C1 segment of cervical spinal cord (tissue), 14 donors: ENCODE measurements at regions not wholly inside any gene's neighbourhood (a gene's known extent, or its start where the extent isn't known, plus 50 kb on each side); places are given as distances from the start of the nearest gene placed in this dataset.
"Not testable (repeated sequence)": the region's sequence is repeated elsewhere in the genome, so short reads cannot be mapped to it uniquely, and the experiment has no call there.

Experiments
- DNase-seq, 14 donors: peaks; one replicate each; lab custom pipeline; 2025; lab: John Stamatoyannopoulos, UW

GRCh38 chr20:5660756-5661155, 50.0 kb upstream of the GPCPD1 start:
- DNase-seq = not testable (repeated sequence)
